H1 (cell line): ENCODE measurements at regions not wholly inside any gene's neighbourhood (a gene's known extent, or its start where the extent isn't known, plus 50 kb on each side); places are given as distances from the start of the nearest gene placed in this dataset.

ENCODE experiments used
- CHD1 ChIP-seq: IDR thresholded peaks from 2 replicates; pipeline ENCODE4 v1.6.1; 2012; ENCODE audit warnings: low read depth, low read length, improper control_type of control experiment
- EZH2 ChIP-seq: fragments of 200-600 bp; sonication (generic); IDR thresholded peaks from 2 replicates; pipeline ENCODE4 v1.7.1; 2012; ENCODE audit warnings: low read depth, mild to moderate bottlenecking, moderate library complexity, low read length, inconsistent platforms; ENCODE audit not compliant: severe bottlenecking
- KDM1A ChIP-seq: fragments of 200-600, 300-600 bp; sonication (generic); IDR thresholded peaks from 2 replicates; pipeline ENCODE4 v1.7.1; 2016; ENCODE audit warnings: mild to moderate bottlenecking, low read length, borderline replicate concordance
- POLR2AphosphoS5 ChIP-seq: IDR thresholded peaks from 2 replicates; pipeline ENCODE4 v1.6.1; 2011; ENCODE audit warnings: low read depth, low read length
- RNF2 ChIP-seq: fragments of 200-900, 300-1000 bp; sonication (generic); IDR thresholded peaks from 2 replicates; pipeline ENCODE4 v1.7.1; 2016; ENCODE audit warnings: borderline replicate concordance, low read depth, mild to moderate bottlenecking, antibody characterized with exemption, low read length; ENCODE audit not compliant: poor library complexity, severe bottlenecking; ENCODE audit errors: missing control alignments
- SIN3A ChIP-seq, 2 experiments: IDR thresholded peaks in 1 of 2; conservative IDR thresholded peaks in 1 of 2; 2 replicates each; pipeline ENCODE4 v1.6.1; 2011 to 2012; ENCODE audit warnings: low read length in 2 of 2, improper control_type of control experiment in 1 of 2, low read depth in 1 of 2, mild to moderate bottlenecking in 1 of 2
- SRF ChIP-seq: IDR thresholded peaks from 2 replicates; pipeline ENCODE4 v1.6.1; 2011; ENCODE audit warnings: mild to moderate bottlenecking, low read depth, low read length, moderate library complexity
- SUZ12 ChIP-seq: fragments of 200-600 bp; sonication (generic); IDR thresholded peaks from 2 replicates; pipeline ENCODE4 v1.6.1; 2012; ENCODE audit warnings: mild to moderate bottlenecking, inconsistent platforms, low read length, moderate library complexity, mixed read lengths
- TAF1 ChIP-seq: IDR thresholded peaks from 2 replicates; pipeline ENCODE4 v1.6.1; 2011; ENCODE audit warnings: mild to moderate bottlenecking, low read depth, low read length
- TF ChIP-seq, protein P1 (sequence below), 3 experiments: IDR thresholded peaks; 1 replicate in 2 of 3; 2 replicates in 1 of 3; pipeline versions ENCODE4 v1.5.1 to v1.6.1; 2011; ENCODE audit warnings: low read length in 3 of 3, mild to moderate bottlenecking in 3 of 3, inconsistent platforms in 2 of 3, low read depth in 1 of 3, moderate library complexity in 1 of 3; ENCODE audit not compliant: insufficient read depth in 1 of 3; ENCODE audit errors: control extremely low read depth in 1 of 3
- TF ChIP-seq, protein P2 (sequence below): IDR thresholded peaks from 2 replicates; pipeline ENCODE4 v1.6.1; 2011; ENCODE audit warnings: low read length, improper control_type of control experiment

DNA sequence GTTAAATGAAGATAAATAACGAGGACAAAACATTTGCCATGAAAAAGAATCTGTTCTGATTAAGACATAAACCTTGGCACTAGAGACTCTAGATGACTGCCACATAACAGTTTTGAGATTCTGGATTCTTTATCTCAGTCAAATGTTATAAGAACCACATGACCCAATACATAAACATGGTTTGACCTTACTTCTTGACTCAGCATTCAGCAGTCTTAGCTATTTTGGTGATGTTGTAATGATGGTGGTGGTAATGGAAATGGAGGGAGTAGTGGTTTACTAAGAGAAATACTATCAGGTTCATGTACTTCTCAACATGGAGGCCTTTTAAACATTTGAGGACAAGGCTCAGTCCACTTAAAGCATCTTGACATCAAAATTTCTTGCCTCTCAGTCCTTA is 925.4 kb downstream of the CDH11 start:
- TF ChIP-seq CHD1: no peak
- TF ChIP-seq, protein P1, sequence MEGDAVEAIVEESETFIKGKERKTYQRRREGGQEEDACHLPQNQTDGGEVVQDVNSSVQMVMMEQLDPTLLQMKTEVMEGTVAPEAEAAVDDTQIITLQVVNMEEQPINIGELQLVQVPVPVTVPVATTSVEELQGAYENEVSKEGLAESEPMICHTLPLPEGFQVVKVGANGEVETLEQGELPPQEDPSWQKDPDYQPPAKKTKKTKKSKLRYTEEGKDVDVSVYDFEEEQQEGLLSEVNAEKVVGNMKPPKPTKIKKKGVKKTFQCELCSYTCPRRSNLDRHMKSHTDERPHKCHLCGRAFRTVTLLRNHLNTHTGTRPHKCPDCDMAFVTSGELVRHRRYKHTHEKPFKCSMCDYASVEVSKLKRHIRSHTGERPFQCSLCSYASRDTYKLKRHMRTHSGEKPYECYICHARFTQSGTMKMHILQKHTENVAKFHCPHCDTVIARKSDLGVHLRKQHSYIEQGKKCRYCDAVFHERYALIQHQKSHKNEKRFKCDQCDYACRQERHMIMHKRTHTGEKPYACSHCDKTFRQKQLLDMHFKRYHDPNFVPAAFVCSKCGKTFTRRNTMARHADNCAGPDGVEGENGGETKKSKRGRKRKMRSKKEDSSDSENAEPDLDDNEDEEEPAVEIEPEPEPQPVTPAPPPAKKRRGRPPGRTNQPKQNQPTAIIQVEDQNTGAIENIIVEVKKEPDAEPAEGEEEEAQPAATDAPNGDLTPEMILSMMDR (IDR thresholded peaks at IDR 0.05; ENCODE audit: control extremely low read depth in 1 of 3, insufficient read depth in 1 of 3, low read depth in 1 of 3, low read length in 3 of 3): no peak
- no peak for TF ChIP-seq SUZ12
- TF ChIP-seq SRF: no peak
- no peak for TF ChIP-seq EZH2
- no peak for TF ChIP-seq SIN3A (conservative IDR thresholded peaks at IDR 0.05 in 1 of 2, IDR thresholded peaks at IDR 0.05 in 1 of 2; ENCODE audit: low read depth in 1 of 2, low read length in 2 of 2)
- TF ChIP-seq TAF1: no peak
- no peak for TF ChIP-seq RNF2
- TF ChIP-seq, protein P2, sequence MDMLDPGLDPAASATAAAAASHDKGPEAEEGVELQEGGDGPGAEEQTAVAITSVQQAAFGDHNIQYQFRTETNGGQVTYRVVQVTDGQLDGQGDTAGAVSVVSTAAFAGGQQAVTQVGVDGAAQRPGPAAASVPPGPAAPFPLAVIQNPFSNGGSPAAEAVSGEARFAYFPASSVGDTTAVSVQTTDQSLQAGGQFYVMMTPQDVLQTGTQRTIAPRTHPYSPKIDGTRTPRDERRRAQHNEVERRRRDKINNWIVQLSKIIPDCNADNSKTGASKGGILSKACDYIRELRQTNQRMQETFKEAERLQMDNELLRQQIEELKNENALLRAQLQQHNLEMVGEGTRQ: no peak
- no peak for TF ChIP-seq KDM1A
- TF ChIP-seq POLR2AphosphoS5: no peak
